ENCODE measurements at regions not wholly inside any gene's neighbourhood (a gene's known extent, or its start where the extent isn't known, plus 50 kb on each side); places are given as distances from the start of the nearest gene placed in this dataset.

- ATAC-seq (no peak), DNase-seq (ENCODE audit: low spot score in 2 of 2) (no peak)
- Mint-ChIP-seq H3K4me1 (no peaks in the 10 kb centered on the region), H3K4me3 (no peak overlapping the region), H3K27ac (no peak overlapping the region), H3K36me3 (no peaks in the 10 kb centered on the region), H3K9me3 (peaks cover 7% of the 10 kb centered on the region)
Measured at GRCh38 chr3:23146163-23146562, 57.0 kb upstream of the UBE2E2 start.

GRCh38 chr3:23152989-23153388, 50.1 kb upstream of the UBE2E2 start:
- Mint-ChIP-seq H3K4me1 (no peaks in the 10 kb centered on the region), H3K4me3 (no peak overlapping the region), H3K36me3 (no peaks in the 10 kb centered on the region), H3K27ac (no peak overlapping the region), H3K9me3 (peaks cover 10% of the 10 kb centered on the region)
- DNase-seq (ENCODE audit: low spot score in 2 of 2) (no peak), ATAC-seq (no peak)
